Stimulated activated CD4-positive, alpha-beta T cell treated with anti-CD3 and anti-CD28 coated beads, Interleukin-4, amount 100 ng/mL, for 4 hours (primary cell): ENCODE measurements at regions not wholly inside any gene's neighbourhood (a gene's known extent, or its start where the extent isn't known, plus 50 kb on each side); places are given as distances from the start of the nearest gene placed in this dataset.

Experiments
- DNase-seq, 2 experiments: peaks; one replicate each; pipeline ENCODE4 v3.0.0-alpha.2; 2020

DNA sequence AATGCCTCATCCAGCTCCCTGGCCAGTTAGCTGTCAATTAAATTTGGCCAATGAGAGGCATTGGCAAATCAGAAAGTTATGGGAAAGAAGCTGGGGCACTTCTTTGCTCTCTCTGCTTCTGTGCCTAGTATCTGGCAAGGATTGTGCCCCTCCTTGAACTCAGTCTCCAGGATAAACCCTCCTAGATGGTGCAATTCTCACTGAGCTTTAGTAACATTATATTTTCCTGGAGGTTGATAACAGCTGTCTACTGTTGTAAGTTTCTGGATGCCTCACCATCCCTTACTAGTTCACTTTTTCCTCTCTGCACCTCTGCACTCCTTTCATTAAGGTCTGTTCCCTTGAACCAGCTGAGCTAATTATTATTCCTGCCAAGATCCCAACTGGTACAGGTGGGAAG lies 329.5 kb downstream of the MFSD1 start:
- no peak for DNase-seq

GRCh38 chr3:159137949-159138348 lies 336.1 kb downstream of the MFSD1 start:
- DNase-seq, result no peak

GRCh38 chr3:159139326-159139725 lies 337.5 kb downstream of the MFSD1 start:
- no peak for DNase-seq

DNA sequence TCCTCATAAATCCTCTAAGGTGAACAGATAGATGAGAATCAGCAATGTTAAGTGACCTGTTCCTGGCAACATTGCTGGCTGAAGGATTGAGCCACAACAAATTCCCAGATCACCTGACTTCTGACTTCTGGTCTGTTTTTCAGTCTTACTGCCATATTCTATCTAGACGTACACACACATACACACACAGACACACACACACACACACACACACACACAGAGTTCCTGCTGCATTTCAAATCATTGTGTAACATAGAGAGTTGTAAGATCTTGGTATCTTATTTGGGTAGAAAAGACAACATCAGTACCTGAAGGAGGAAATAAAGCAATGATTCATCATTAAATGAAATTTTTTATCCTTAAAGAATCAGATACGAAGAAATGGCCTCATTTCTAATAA lies 342.6 kb downstream of the MFSD1 start:
- DNase-seq, result no peak

DNA sequence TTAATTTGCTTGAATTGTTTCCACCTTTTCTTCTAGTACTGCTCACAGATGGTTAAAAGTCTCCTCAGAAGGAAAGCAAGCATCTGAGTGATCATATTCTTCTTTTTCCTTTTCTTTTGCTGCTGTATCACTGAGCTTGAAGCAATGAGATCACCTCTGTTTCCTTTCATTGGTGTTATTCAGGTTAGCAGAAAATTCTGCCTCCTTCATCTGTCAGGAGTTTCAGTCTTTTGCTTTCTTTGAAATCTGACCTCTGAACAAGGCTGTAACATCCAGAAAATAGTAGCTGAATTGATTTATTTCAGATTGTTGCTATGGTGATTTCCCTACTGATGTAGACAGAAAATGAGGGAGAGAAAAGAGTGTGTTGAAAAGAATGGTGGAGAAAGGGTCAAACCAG lies 343.0 kb downstream of the MFSD1 start:
- no peak for DNase-seq

DNA sequence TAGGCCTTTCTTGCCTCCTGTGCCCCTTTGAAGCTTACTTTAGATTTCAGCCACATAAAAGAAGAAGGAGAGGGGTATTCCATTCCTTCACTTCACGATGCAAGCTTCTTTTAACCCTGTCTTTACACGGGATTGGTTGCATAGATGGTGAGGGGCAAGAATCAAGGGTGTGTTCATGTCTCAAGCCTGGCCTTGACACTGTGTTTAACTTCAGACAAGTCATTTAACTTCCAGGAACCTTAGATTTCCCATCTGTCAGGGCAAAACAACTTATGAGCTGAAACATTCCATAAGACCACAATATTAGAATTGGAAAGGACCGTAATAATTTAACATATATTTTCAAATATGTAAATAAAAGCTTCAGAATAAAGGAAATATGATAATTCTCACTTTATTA lies 344.5 kb downstream of the MFSD1 start:
- DNase-seq, result no peak

DNA sequence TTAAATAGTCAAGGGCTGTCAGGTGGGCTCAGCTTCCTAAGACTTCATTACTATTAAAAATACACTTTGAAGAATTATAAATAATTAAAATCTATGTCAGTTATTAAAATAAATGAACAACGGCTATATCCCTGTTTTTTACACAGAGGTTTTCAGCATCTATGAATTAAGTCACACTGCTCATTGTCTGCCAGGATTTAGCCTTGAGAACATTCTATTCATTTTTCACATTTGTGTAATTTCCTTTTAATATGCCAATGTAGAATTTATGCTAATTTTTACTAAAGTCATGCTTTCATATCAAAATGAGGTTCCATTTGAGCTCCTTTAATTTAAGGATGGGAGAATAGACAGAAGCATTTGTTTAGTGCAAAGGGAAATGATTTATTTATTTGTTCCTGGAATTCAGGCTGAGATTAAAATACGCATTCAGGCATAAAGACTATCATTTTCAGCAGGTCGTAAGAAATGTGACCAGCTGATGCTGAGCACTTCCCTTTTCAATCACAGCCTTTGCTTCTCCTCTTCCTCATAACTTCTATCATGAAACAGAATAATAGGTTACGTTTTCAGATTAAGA lies 345.1 kb downstream of the MFSD1 start:
- DNase-seq, result no peak

DNA sequence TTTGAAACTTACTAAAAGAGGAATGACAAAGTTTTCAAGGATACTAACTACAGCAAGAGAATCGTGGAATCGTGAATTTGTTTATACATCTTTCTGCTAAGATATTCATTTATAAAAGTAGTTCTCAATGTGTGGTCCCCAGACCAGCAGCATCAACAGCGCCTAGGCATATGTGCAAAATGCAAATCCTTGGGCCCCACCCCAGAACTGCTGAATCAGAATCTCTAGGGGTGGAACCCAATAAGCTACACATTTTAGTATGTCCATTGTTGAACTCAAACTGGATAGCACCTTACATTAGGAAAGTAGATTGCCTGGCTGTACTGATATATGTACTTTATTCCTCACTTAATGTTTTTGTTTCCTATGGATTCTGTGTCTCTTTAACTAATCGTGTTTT lies 346.0 kb downstream of the MFSD1 start:
- no peak for DNase-seq

DNA sequence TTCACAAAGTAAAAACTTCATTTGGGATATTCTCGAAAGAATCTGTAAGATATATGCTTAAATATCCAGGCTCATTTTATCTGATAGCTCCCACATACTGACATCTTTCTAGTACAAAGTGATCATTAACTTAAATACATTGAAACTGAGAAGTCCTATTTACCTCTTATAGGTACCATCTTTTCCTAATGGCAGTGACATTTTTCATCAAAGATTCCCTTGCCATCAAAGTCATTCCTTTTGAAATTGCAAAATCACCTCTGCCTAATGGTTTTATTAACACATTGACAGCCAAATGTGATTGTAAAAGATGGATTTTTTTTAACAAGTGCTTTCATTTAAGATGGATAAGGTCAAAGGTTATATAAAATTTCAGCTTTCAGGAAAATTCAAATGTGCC lies 346.6 kb downstream of the MFSD1 start:
- DNase-seq, result no peak

GRCh38 chr3:159149131-159149530 lies 347.3 kb downstream of the MFSD1 start:
- DNase-seq, result no peak

GRCh38 chr3:159149633-159150032 lies 347.8 kb downstream of the MFSD1 start:
- no peak for DNase-seq

DNA sequence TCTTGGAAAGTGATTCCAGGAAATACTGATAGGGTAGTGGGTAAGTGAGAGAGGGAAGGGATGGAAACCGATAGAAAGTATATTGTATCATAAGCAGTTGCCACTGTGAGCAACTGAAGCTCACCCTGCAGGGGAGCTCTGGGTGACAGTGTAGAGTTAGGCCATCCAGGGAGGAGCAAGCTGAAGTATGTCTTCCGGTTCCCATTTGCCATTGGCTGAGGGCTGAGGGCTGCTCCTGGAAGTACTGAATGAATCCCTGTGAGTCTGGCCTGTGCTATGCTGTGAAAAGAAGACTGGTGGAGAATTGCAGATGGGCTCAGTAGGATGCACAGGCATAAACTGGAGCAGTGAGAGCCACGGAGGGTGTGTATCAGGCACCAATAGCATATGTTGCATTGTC lies 348.3 kb downstream of the MFSD1 start:
- no peak for DNase-seq

- DNase-seq, result no peak
Observed at GRCh38 chr3:159151130-159151529, 349.3 kb downstream of the MFSD1 start.

DNA sequence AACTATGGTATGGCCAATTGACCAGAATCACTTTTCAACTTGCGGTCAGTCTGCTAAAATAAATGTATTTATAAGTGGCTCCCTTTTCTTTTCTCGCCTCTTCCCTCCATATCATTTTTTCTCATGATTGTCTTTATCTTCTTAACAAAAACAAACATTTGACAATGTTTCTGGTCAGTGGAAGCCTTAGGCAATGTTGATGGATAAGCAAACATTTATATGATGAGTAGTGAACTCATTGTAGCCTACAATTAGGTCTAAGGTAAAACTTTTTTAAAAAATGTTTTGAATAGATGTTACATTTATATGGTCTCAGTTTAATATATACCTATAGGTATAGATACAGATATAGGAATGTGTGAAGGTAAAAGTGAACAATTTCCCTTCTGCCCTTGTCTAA lies 355.4 kb downstream of the MFSD1 start:
- DNase-seq, result no peak

GRCh38 chr3:159158213-159158612 lies 356.4 kb downstream of the MFSD1 start:
- no peak for DNase-seq

- DNase-seq, result no peak
Observed at GRCh38 chr3:159158801-159159200, 356.9 kb downstream of the MFSD1 start.

GRCh38 chr3:159159546-159159945 lies 357.7 kb downstream of the MFSD1 start:
- no peak for DNase-seq

DNA sequence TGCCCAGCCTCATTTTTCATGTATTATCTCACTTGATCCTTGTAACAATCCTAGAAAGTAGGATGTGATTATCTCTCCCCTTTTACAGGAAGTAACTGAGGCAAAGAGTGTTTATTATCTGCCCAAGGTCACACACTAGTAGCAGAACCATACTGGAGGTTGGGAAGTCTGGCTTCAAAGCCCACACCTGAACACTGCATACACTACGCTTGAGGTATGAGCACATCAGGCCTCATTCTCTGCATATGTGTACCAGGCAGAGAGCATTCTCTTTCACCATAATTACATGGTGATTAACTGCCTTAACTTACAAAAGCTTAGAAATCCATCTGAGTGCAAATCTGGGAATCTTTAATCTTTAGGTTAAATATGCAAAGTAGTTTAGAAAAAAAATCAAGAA lies 361.8 kb downstream of the MFSD1 start:
- no peak for DNase-seq

- DNase-seq, result no peak
Observed at GRCh38 chr3:159165961-159166360, 364.1 kb downstream of the MFSD1 start.

DNA sequence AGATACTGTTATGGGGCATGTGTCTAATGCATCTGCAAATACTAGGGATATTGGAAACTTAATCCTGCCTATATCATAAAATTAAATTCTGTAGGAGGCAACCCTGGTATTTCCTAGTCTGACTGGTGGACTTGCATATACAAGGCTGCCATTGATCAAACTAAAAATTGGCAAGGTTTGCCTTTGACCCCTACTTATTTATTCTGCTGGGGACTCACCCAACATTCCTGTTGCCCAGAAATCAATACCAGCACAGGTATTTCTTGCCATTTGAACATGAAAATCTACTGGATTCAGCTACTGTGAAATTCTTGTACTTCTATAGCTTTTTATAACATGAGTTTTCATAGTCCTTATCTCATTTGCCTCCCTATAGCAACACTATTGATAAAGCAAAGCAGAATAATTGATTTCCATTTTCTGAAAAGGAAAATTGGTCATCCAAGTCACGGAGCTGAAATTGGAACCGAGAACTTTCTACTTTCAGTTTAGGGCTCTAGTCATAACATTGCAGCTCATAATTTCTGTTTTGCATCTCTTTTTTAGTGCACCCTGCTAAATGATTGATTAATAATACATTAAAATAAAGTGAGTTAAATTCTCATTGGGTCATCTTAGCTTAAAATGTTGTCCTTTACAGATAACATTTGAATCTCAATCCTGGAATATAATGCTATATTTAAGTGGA lies 365.2 kb downstream of the MFSD1 start:
- DNase-seq, result no peak

GRCh38 chr3:159168788-159169187 lies 366.9 kb downstream of the MFSD1 start:
- DNase-seq, result no peak

GRCh38 chr3:159169828-159170227 lies 368.0 kb downstream of the MFSD1 start:
- no peak for DNase-seq

DNA sequence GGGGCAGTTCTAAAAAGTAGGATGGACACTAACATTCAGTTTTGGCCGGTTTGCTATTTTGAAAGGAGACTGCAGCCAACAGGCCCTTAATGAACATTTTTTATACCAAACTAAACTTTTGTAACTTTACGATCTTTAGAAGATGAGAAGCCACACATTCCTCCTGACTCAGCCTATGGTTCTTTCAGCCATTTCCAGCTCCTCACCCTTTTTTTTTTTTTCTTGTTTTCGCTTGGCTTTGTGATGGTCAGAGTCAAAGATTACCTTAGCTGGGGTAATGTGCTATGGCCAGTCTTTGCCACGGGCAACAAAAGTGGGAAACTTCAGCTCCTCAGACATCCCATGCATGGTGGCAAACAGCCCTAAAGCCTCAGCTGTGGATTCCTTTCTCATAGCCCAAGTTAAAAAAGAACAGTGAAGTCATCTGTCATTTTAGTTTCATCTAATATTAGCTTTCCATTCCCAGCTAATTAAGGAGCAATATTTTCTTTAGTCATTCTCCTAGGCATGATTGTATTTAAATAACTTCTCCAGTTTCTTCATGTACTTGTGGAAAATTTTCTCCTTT lies 368.7 kb downstream of the MFSD1 start:
- DNase-seq, result no peak

DNA sequence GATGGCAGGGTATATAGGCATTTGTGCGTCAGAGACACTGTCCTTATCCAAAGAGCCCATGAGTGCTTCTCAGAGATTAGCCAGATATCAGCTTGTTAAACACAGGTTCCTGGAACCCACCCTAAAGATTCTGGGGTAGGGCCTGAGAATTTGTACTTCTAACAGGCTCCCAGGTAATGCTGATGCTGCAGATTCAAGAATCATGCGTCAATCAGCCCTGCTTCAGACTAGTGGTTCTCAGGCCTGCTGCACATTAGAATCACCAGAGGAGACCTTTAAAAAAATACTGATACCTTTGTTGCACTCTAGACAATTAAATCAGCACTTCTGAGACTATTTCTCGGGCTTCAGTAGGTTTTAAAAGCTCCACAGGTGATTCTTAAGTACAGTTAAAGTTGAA lies 369.5 kb downstream of the MFSD1 start:
- no peak for DNase-seq

DNA sequence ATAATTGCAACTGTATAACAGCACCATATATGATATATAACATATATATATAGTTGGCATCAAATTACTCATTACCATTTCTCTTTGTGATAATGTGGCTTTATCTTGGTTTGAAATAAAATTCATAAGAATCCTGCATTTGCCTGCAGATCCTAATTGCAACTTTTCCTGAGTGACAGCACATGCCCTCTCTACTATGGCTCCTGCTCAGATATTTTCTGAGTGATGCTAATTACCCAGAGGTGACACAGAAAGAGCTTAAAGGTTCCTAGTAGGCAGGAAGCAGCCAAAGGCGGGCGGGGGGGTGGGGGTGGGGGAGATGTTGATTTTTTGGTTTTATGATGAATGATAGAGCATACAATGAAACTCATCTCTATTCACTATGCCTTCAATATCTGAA lies 370.6 kb downstream of the MFSD1 start:
- no peak for DNase-seq
